ENCODE measurements at regions not wholly inside any gene's neighbourhood (a gene's known extent, or its start where the extent isn't known, plus 50 kb on each side); places are given as distances from the start of the nearest gene placed in this dataset.

GRCh38 chr12:103175625-103176024 lies 218.2 kb downstream of the ASCL1 start:
- ATAC-seq (no peak), DNase-seq (no peak)
- intact Hi-C loops (cut with DNase I, micrococcal nuclease) = no loop called here

- ATAC-seq (no peak), DNase-seq (no peak)
- intact Hi-C loops (cut with DNase I, micrococcal nuclease) = no loop called here
Measured at GRCh38 chr12:103177639-103178255, 220.3 kb downstream of the ASCL1 start.

GRCh38 chr12:103178366-103179080 lies 221.0 kb downstream of the ASCL1 start:
- no peak for DNase-seq
- no peak for ATAC-seq
- intact Hi-C loops (cut with DNase I, micrococcal nuclease) = no loop called here

- DNase-seq (no peak), ATAC-seq (no peak)
- intact Hi-C loops (cut with DNase I, micrococcal nuclease) = no loop called here
Measured at GRCh38 chr12:103181366-103182152, 224.1 kb downstream of the ASCL1 start.

- no peak for DNase-seq
- intact Hi-C loops (cut with DNase I, micrococcal nuclease) = no loop called here
- ATAC-seq = no peak
Measured at GRCh38 chr12:103182299-103182698, 224.8 kb downstream of the ASCL1 start.

GRCh38 chr12:103196467-103196866 lies 239.0 kb downstream of the ASCL1 start:
- DNase-seq = no peak
- intact Hi-C loops (cut with DNase I, micrococcal nuclease) = no loop called here
- ATAC-seq = no peak

- DNase-seq (no peak), ATAC-seq (no peak)
- intact Hi-C loops (cut with DNase I, micrococcal nuclease) = no loop called here
Measured at GRCh38 chr12:103197725-103198388, 240.4 kb downstream of the ASCL1 start.

- DNase-seq (no peak), ATAC-seq (no peak)
- intact Hi-C loops (cut with DNase I, micrococcal nuclease) = no loop called here
Measured at GRCh38 chr12:103198499-103198898, 241.0 kb downstream of the ASCL1 start.

- DNase-seq (no peak), ATAC-seq (no peak)
- intact Hi-C loops (cut with DNase I, micrococcal nuclease) = no loop called here
Measured at GRCh38 chr12:103205906-103206305, 248.4 kb downstream of the ASCL1 start.

GRCh38 chr12:103207936-103208335 lies 250.5 kb downstream of the ASCL1 start:
- ATAC-seq (no peak), DNase-seq (no peak)
- intact Hi-C loops (cut with DNase I, micrococcal nuclease) = no loop called here

GRCh38 chr12:103241184-103241583 lies 254.6 kb downstream of the C12orf42 start:
- intact Hi-C loops (cut with DNase I, micrococcal nuclease) = no loop called here
- DNase-seq = no peak
- no peak for ATAC-seq

GRCh38 chr12:103244596-103244995 lies 251.2 kb downstream of the C12orf42 start:
- no peak for DNase-seq
- intact Hi-C loops (cut with DNase I, micrococcal nuclease) = no loop called here
- ATAC-seq = no peak

GRCh38 chr12:103247531-103247930 lies 248.2 kb downstream of the C12orf42 start:
- intact Hi-C loops (cut with DNase I, micrococcal nuclease) = no loop called here
- DNase-seq = no peak
- ATAC-seq = no peak

GRCh38 chr12:103249607-103250006 lies 246.2 kb downstream of the C12orf42 start:
- intact Hi-C loops (cut with DNase I, micrococcal nuclease) = no loop called here
- DNase-seq = no peak
- no peak for ATAC-seq

GRCh38 chr12:103250487-103250886 lies 245.3 kb downstream of the C12orf42 start:
- DNase-seq (no peak), ATAC-seq (no peak)
- intact Hi-C loops (cut with DNase I, micrococcal nuclease) = no loop called here
